ENCODE measurements at regions not wholly inside any gene's neighbourhood (a gene's known extent, or its start where the extent isn't known, plus 50 kb on each side); places are given as distances from the start of the nearest gene placed in this dataset.

DNA sequence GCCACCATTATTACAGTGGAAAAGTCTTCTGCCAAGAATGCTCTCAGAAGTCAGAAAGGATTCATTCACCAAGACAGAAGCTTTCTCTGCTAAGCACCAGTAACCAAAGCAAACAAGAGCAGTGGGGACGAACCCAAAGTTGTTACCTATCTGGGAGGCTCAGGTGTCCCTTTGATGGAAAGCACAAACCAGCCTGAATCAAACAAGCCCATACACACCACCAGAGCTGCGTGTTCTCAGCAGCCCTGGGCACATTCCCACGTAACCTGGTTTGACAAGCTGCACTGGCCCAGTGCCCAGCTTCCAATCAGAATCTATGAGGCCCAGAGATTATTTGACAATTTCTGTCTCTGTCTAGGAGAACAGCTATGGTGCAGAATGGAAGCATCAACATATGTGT, 252.6 kb downstream of the ACTL7B start:
- intact Hi-C loops (cut with micrococcal nuclease) = no loop called here
- H3K27me3 Mint-ChIP-seq (ENCODE audit: insufficient read depth, unreplicated experiment) = no peaks in the 10 kb centered on the region
- no peaks in the 10 kb centered on the region for H3K9me3 Mint-ChIP-seq (ENCODE audit: unreplicated experiment)
- POLR2A ChIA-PET = interaction anchor here (0.7 to 2.7 kb wide), 8 partner anchors 22 to 63 kb away, joined by 3 to 11 read pairs (median 4); no protein-coding TSS in a partner anchor
- BruUV-seq (replicated peaks) = no TSS peak
- peak; percentile 34 for DNase-seq (ENCODE audit: unreplicated experiment)
- no peak for TF ChIP-seq CTCF (IDR thresholded peaks at IDR 0.05; ENCODE audit: unreplicated experiment)
- no peaks in the 10 kb centered on the region for H3K36me3 Mint-ChIP-seq (ENCODE audit: insufficient read depth, unreplicated experiment)
- CTCF ChIA-PET = interaction anchor here (0.5 to 1.9 kb wide), 6 partner anchors 16 to 1707 kb away, joined by 3 to 6 read pairs (median 3); no protein-coding TSS in a partner anchor
- H3K4me1 Mint-ChIP-seq (ENCODE audit: insufficient read depth, unreplicated experiment) = peaks cover 10% of the 10 kb centered on the region
- H3K27ac Mint-ChIP-seq (ENCODE audit: low read depth, unreplicated experiment) = peak overlapping the region; percentile 17
- no peak overlapping the region for H3K4me3 Mint-ChIP-seq (ENCODE audit: unreplicated experiment)

GRCh38 chr9:108600896-108601295, 254.9 kb downstream of the ACTL7B start:
- TF ChIP-seq CTCF (IDR thresholded peaks at IDR 0.05; ENCODE audit: unreplicated experiment) = no peak
- H3K27me3 Mint-ChIP-seq (ENCODE audit: insufficient read depth, unreplicated experiment) = no peaks in the 10 kb centered on the region
- POLR2A ChIA-PET = interaction anchor here (0.6 kb wide), 1 partner anchor 22 kb away, joined by 3 read pairs; no protein-coding TSS in a partner anchor

GRCh38 chr9:108599571-108599970, 256.2 kb downstream of the ACTL7B start:
- no peak for TF ChIP-seq CTCF (IDR thresholded peaks at IDR 0.05; ENCODE audit: unreplicated experiment)
- no peak for DNase-seq (ENCODE audit: unreplicated experiment)
- CTCF ChIA-PET = interaction anchor here (0.7 kb wide), 1 partner anchor 12 kb away, joined by 3 read pairs; no protein-coding TSS in a partner anchor
- intact Hi-C loops (cut with micrococcal nuclease) = no loop called here
- Mint-ChIP-seq H3K36me3 (ENCODE audit: insufficient read depth, unreplicated experiment) (no peaks in the 10 kb centered on the region), H3K4me3 (ENCODE audit: unreplicated experiment) (no peak overlapping the region), H3K27me3 (ENCODE audit: insufficient read depth, unreplicated experiment) (no peaks in the 10 kb centered on the region), H3K4me1 (ENCODE audit: insufficient read depth, unreplicated experiment) (peaks cover 10% of the 10 kb centered on the region), H3K9me3 (ENCODE audit: unreplicated experiment) (no peaks in the 10 kb centered on the region), H3K27ac (ENCODE audit: low read depth, unreplicated experiment) (no peak overlapping the region)
- no TSS peak for BruUV-seq (replicated peaks)
- POLR2A ChIA-PET = no interaction called here

More at GRCh38 chr9:108600896-108601295, 254.9 kb downstream of the ACTL7B start:
- no peak for DNase-seq (ENCODE audit: unreplicated experiment)
- CTCF ChIA-PET = no interaction called here
- intact Hi-C loops (cut with micrococcal nuclease) = no loop called here
- Mint-ChIP-seq H3K4me1 (ENCODE audit: insufficient read depth, unreplicated experiment) (peaks cover 10% of the 10 kb centered on the region), H3K36me3 (ENCODE audit: insufficient read depth, unreplicated experiment) (no peaks in the 10 kb centered on the region), H3K4me3 (ENCODE audit: unreplicated experiment) (no peak overlapping the region), H3K9me3 (ENCODE audit: unreplicated experiment) (no peaks in the 10 kb centered on the region), H3K27ac (ENCODE audit: low read depth, unreplicated experiment) (no peak overlapping the region)
- BruUV-seq (replicated peaks) = no TSS peak

- POLR2A ChIA-PET = no interaction called here
- TF ChIP-seq CTCF (IDR thresholded peaks at IDR 0.05; ENCODE audit: unreplicated experiment) = no peak
Observed at GRCh38 chr9:108591121-108591520, 264.7 kb downstream of the ACTL7B start.

More at GRCh38 chr9:108591121-108591520, 264.7 kb downstream of the ACTL7B start:
- H3K4me3 Mint-ChIP-seq (ENCODE audit: unreplicated experiment) = no peak overlapping the region
- H3K36me3 Mint-ChIP-seq (ENCODE audit: insufficient read depth, unreplicated experiment) = no peaks in the 10 kb centered on the region
- intact Hi-C loops (cut with micrococcal nuclease) = no loop called here
- BruUV-seq (replicated peaks) = no TSS peak
- H3K4me1 Mint-ChIP-seq (ENCODE audit: insufficient read depth, unreplicated experiment) = peaks cover 5% of the 10 kb centered on the region
- H3K9me3 Mint-ChIP-seq (ENCODE audit: unreplicated experiment) = no peaks in the 10 kb centered on the region
- CTCF ChIA-PET = no interaction called here
- no peak for DNase-seq (ENCODE audit: unreplicated experiment)
- H3K27ac Mint-ChIP-seq (ENCODE audit: low read depth, unreplicated experiment) = no peak overlapping the region
- H3K27me3 Mint-ChIP-seq (ENCODE audit: insufficient read depth, unreplicated experiment) = peaks cover 11% of the 10 kb centered on the region
